SK-N-SH treated with all-trans-retinoic acid at 6 μM for 48 hours (cell line): ENCODE measurements at regions not wholly inside any gene's neighbourhood (a gene's known extent, or its start where the extent isn't known, plus 50 kb on each side); places are given as distances from the start of the nearest gene placed in this dataset.

Source experiments
- ATAC-seq: fragments of 200-7000 bp; cut with Tn5 transposase; 3 replicates; pipeline ENCODE4 v1.9.1; 2020; ENCODE audit warnings: mild to moderate bottlenecking, moderate library complexity
- ARNTL ChIP-seq: fragments of 450-650 bp; formaldehyde crosslinking; IDR thresholded peaks from 2 replicates; pipeline ENCODE4 v1.5.0; 2020; ENCODE audit warnings: low read depth, mild to moderate bottlenecking, moderate library complexity, borderline replicate concordance
- CREB5 ChIP-seq: fragments of 250-450 bp; sonication (Bioruptor Pico); IDR thresholded peaks from 2 replicates; pipeline ENCODE4 v1.5.1; 2020; ENCODE audit warnings: low read depth, mild to moderate bottlenecking, moderate library complexity
- CSRNP3 ChIP-seq: fragments of 250-450 bp; sonication (Bioruptor Pico); IDR thresholded peaks from 2 replicates; pipeline ENCODE4 v1.5.1; 2021; ENCODE audit warnings: mild to moderate bottlenecking, moderate library complexity
- TCF4 ChIP-seq: fragments of 250-450 bp; sonication (Bioruptor Pico); IDR thresholded peaks from 2 replicates; pipeline ENCODE4 v1.8.0; 2021; ENCODE audit warnings: mild to moderate bottlenecking, moderate library complexity, borderline replicate concordance
- ZNF70 ChIP-seq: fragments of 450-650 bp; formaldehyde crosslinking; IDR thresholded peaks from 2 replicates; pipeline ENCODE4 v1.5.0; 2020; ENCODE audit warnings: mild to moderate bottlenecking, moderate library complexity
- TF ChIP-seq, protein P1 (sequence below): fragments of 250-450 bp; sonication (Bioruptor Pico); IDR thresholded peaks from 2 replicates; pipeline ENCODE4 v1.8.0; 2020; ENCODE audit warnings: mild to moderate bottlenecking, moderate library complexity, borderline replicate concordance

DNA sequence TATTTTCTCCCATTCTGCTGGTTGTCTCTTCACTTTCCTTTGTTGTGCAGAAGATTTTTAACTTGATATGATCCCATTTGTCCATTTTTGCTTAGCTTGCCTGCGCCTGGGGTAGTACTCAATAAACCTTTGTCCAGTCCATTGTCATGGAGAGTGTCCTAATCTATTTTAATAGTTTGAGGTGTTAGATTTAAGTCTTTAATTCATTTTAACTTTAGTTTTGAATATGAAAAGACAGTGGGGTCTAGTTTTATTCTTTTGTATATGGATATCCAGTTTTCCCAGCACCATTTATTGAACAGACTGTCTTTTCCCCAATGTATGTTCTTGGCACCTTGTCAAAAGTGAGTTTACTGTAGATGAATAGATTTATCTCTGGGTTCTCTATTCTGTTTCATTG, 76.0 kb upstream of the ITM2A start (continued):
- TF ChIP-seq CREB5 (CRISPR knock-in tag) (no peak), CSRNP3 (no peak), ARNTL (CRISPR knock-in tag) (no peak), ZNF70 (CRISPR knock-in tag) (no peak)

GRCh38 chrX:79440336-79440735, 73.2 kb upstream of the ITM2A start:
- no peak for ATAC-seq
- TF ChIP-seq CSRNP3 (no peak), TCF4 (no peak)
- TF ChIP-seq, protein P1, sequence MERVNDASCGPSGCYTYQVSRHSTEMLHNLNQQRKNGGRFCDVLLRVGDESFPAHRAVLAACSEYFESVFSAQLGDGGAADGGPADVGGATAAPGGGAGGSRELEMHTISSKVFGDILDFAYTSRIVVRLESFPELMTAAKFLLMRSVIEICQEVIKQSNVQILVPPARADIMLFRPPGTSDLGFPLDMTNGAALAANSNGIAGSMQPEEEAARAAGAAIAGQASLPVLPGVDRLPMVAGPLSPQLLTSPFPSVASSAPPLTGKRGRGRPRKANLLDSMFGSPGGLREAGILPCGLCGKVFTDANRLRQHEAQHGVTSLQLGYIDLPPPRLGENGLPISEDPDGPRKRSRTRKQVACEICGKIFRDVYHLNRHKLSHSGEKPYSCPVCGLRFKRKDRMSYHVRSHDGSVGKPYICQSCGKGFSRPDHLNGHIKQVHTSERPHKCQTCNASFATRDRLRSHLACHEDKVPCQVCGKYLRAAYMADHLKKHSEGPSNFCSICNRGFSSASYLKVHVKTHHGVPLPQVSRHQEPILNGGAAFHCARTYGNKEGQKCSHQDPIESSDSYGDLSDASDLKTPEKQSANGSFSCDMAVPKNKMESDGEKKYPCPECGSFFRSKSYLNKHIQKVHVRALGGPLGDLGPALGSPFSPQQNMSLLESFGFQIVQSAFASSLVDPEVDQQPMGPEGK (CRISPR knock-in tag) = no peak
